Stimulated activated CD8-positive, alpha-beta memory T cell treated with anti-CD3 and anti-CD28 coated beads, Interleukin-15, amount 100 ng/mL, for 1 hour (primary cell): ENCODE measurements at regions not wholly inside any gene's neighbourhood (a gene's known extent, or its start where the extent isn't known, plus 50 kb on each side); places are given as distances from the start of the nearest gene placed in this dataset.
"Not testable (repeated sequence)": the region's sequence is repeated elsewhere in the genome, so short reads cannot be mapped to it uniquely, and the experiment has no call there.

Source experiments
- DNase-seq: peaks from one replicate; pipeline ENCODE4 v3.0.0-alpha.2; 2020; ENCODE audit warnings: low read depth

DNA sequence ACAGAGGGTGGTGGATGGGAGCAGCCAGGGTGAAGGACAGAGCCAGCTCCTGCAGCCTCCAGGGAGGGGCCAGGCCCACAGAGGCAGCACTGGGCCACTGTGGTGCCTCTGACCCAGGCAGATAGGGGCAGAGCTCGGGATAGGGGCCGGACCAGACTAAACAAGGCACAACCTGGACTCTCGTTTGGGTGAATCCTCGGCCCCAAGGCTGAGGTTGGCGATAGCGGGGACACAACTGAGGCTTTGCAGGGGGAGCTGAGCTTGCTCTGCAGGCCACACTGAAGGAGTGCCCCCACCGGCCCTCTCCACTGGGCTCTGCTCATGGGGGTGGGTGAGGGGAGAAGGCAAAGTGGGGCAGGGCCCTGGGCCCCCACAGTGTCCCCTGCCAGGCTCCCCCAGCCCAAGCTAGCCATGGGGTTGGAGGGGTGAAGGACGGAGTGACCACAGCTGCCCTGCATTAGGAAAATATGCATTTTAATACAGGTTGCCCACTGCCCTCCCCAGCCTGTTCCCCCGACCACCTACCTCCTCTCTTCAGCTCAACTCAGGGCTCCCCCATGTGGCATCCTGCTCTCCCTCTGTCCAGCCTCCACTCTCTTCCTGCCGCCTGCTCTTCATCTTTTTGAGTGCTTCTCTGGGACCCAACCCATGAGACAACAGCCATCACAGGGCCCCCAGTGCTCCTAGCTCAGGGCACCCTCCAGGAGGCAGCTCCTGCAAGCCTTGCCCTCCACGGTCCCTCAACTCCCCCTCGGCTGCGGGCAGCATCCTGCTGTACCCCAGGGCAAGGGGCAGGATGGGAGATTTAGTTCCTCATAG, 152.8 kb downstream of the INHBB start:
- DNase-seq = no peak

GRCh38 chr2:120499784-120500495, 154.0 kb downstream of the INHBB start:
- DNase-seq = no peak

DNA sequence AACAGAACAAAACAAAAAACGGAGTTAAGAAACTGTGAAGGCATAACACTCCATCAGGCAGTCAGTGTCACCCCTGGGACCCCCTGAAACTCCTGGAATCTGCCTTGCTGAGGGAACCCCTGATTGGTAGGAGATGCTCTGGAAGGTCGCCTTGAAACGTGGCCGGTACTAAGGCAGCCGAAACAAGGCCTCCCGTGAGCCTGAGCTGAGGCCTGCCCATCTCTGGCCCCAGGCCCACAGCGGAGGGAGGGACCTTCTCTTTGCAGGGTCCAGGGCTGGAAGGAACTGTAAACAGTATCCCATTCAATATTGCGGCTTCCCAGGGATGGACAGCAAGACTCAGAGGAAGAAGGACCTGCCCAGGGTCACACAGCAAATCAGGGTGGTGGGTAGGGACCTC, 155.7 kb downstream of the INHBB start:
- DNase-seq = no peak

DNA sequence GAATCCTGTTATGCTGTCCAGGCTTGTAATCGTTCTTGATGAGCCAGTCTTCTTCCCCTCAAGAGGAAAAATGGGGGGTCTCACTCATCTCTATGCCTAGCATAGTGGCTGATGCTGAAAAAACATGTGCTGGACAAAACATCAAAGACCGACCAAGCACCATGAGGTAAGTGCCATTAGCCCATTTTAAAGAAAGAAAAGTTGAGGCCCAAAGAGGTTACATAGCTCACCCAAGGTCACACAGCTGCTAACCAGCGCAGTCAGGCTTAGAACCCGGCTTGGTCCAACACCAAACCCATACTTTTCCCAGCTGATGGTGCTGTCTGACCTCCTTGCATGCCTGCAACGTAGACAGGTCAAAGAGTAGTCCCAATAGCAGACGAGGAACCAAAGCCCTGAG, 156.4 kb downstream of the INHBB start:
- DNase-seq = no peak

GRCh38 chr2:120502761-120503160, 156.8 kb downstream of the INHBB start:
- no peak for DNase-seq

GRCh38 chr2:120503206-120503792, 157.4 kb downstream of the INHBB start:
- no peak for DNase-seq

GRCh38 chr2:120503793-120504571, 158.0 kb downstream of the INHBB start:
- DNase-seq = no peak

DNA sequence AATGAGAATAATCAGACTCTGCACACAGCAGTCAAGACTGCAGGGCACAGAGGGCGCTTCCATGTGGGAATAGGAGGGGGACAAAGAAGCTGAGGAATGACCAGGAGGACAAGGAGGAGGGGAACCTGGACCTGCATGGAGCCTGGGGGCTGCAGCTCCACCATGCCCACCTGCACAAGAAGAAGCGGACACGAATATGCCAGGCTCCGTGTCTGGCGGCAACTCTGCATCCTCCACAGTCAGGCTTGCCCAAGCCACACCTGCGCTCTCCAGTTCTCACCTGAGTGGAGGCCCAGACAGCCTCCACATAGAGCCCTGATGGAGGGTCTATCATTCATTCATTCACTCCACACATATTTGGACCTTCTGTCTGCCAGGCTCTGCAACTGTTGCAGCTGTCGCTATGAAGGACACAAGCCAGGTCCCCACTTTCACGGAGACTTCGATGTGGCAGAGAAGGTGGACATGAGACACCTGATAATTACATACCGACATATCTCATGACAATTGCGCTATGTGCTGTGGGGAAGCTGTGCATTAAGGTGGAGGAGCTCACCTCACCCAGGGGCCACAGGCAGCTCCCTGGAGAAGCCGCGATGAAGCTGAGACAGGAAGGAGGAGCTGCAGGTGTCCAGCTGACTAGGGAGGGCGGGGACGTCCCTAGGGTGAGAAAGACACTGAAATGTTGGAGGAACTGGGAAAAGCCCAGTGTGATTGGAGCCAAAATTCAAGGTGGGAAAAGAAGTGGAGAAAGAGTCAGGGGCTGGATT, 159.2 kb downstream of the INHBB start:
- no peak for DNase-seq

DNA sequence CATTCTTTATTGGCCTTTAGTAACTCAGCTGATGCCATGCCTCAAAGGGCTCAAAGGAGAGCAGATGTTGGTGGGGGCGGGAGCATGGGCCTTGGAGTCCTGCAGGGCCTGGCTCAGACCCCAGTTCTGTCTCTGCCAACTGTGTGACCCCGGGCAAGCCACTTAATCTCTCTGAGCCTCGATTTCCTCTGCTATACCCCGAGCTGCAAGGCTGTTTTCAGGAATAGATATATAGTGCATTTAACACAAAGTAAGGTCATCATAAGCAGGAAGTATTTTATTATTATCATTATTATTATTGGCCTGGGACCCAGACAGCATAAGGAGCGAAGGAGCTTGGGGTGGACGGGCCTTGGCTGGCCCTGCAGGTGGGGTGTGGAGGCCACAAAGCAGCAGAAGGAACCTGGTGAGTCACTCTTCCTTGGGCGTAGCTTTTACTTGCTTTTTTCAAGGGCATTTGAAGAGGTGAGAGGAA, 162.7 kb downstream of the INHBB start:
- DNase-seq = no peak

GRCh38 chr2:120509213-120509815, 163.4 kb downstream of the INHBB start:
- DNase-seq = no peak

GRCh38 chr2:120509991-120510735, 164.2 kb downstream of the INHBB start:
- DNase-seq = no peak

- no peak for DNase-seq
These were observed 164.9 kb downstream of the INHBB start for GRCh38 chr2:120510751-120511395.

- DNase-seq = no peak
These were observed 165.6 kb downstream of the INHBB start for GRCh38 chr2:120511536-120511935.

DNA sequence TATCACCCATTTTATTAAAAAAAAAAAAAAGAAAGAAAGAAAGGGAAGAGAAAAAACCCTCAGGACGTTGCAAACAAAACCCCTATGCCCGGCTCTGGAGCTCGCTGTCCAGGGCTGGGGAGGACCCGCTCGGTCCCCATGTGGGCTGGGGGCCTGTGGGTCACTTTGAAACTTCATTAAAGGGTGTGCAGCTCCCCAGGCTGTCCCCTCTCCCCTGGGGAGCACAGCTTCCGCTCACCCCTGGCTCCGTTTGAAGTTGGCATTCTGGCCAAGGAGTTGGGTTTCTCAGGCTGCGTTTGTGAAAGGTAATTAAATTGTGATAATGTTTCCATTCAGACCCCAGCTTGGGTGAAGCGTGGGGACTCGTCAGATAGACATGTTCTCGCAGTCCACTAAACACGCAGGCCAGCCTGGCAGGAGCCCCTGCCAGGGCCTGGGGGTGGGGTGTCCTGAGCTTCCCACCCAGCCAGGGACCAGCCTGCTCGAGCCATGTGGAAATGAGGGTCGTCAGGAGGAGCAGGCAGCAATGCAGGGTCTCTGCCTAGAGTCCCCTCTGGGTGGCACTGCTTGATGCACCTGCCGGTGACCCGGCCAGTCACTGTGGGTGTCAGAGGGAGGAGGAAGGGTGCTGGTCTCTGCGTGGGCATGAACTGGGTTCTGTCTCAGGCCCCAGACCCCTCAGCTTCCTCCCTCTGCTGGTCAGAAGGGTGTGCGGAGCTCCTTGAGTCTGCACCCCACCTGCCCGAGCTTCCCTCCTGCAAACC, 166.2 kb downstream of the INHBB start:
- no peak for DNase-seq

- no peak for DNase-seq
These were observed 167.9 kb downstream of the INHBB start for GRCh38 chr2:120513776-120514357.

DNA sequence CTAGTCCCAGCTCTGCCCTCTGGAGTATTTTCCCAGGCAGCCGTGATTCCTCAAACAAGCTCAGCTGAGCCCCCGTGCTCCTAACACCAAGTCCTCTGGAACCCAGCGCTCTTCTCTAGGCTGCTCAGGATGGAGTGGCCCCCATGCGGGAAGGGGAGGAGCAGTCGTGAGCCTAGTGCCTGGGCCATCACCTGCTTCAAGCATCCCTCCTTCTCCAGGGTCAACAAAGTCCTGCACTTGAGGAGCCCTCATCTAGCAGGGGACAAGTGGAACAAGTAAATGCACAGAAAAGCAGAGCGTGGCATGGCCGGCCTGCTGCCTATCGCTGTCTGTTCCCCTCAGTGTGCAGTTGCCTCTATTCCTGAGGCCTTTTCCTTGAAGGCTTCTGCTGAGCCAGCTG, 168.6 kb downstream of the INHBB start:
- DNase-seq = no peak

- not testable (repeated sequence) for DNase-seq
These were observed 169.3 kb downstream of the INHBB start for GRCh38 chr2:120515066-120515758.
